Type B pancreatic cell (in vitro differentiated cells): ENCODE measurements at regions not wholly inside any gene's neighbourhood (a gene's known extent, or its start where the extent isn't known, plus 50 kb on each side); places are given as distances from the start of the nearest gene placed in this dataset.
"Not testable (repeated sequence)": the region's sequence is repeated elsewhere in the genome, so short reads cannot be mapped to it uniquely, and the experiment has no call there.

Experiments
- DNase-seq: peaks from one replicate; pipeline ENCODE4 v3.0.0; 2021; ENCODE audit warnings: mixed read lengths; ENCODE audit not compliant: unreplicated experiment; ENCODE audit errors: extremely low spot score
- H3K27ac Mint-ChIP-seq: 2 replicates; pipeline ENCODE4 v1.8.0; 2021; ENCODE audit warnings: mild to moderate bottlenecking, mixed read lengths
- H3K27me3 Mint-ChIP-seq: 2 replicates; pipeline ENCODE4 v1.8.0; 2021; ENCODE audit warnings: mixed read lengths
- H3K36me3 Mint-ChIP-seq: 2 replicates; pipeline ENCODE4 v1.8.0; 2021; ENCODE audit warnings: mixed read lengths
- H3K4me1 Mint-ChIP-seq: one replicate; pipeline ENCODE4 v1.8.0; 2021; ENCODE audit warnings: mixed read lengths; ENCODE audit not compliant: unreplicated experiment
- H3K4me3 Mint-ChIP-seq: 2 replicates; pipeline ENCODE4 v1.8.0; 2021; ENCODE audit warnings: mild to moderate bottlenecking, mixed read lengths
- H3K9me3 Mint-ChIP-seq: 2 replicates; pipeline ENCODE4 v1.8.0; 2021; ENCODE audit warnings: mixed read lengths
- TF ChIP-seq, protein P1 (sequence below): fragments of 200-600 bp; sonication (generic); conservative IDR thresholded peaks from 2 replicates; pipeline ENCODE4 v1.5.0; 2021; ENCODE audit warnings: antibody characterized with exemption, mild to moderate bottlenecking

DNA sequence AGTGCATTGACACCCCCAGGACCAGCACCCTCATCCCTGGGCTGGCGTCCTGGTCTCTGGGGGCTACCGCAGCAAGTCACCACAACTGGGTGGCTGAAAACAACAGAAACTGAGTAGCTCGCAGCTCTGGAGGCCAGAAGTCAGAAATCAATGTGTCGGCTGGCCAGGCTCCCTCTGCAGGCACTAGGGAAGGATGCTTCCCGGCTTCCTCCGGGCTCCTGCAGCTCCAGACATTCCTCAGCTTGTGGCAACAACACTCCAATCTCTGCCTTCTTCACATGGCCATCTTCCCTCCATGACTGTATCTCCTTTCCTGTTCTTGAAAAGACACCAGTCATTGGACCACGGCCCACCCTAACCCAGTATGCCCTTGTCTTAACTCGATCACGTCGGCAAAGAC is 224.2 kb downstream of the NPHP4 start:
- H3K4me3 Mint-ChIP-seq = no peak overlapping the region
- TF ChIP-seq, protein P1, sequence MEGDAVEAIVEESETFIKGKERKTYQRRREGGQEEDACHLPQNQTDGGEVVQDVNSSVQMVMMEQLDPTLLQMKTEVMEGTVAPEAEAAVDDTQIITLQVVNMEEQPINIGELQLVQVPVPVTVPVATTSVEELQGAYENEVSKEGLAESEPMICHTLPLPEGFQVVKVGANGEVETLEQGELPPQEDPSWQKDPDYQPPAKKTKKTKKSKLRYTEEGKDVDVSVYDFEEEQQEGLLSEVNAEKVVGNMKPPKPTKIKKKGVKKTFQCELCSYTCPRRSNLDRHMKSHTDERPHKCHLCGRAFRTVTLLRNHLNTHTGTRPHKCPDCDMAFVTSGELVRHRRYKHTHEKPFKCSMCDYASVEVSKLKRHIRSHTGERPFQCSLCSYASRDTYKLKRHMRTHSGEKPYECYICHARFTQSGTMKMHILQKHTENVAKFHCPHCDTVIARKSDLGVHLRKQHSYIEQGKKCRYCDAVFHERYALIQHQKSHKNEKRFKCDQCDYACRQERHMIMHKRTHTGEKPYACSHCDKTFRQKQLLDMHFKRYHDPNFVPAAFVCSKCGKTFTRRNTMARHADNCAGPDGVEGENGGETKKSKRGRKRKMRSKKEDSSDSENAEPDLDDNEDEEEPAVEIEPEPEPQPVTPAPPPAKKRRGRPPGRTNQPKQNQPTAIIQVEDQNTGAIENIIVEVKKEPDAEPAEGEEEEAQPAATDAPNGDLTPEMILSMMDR = peak; percentile 35
- no peaks in the 10 kb centered on the region for H3K36me3 Mint-ChIP-seq
- no peaks in the 10 kb centered on the region for H3K9me3 Mint-ChIP-seq
- peaks cover 37% of the 10 kb centered on the region for H3K27me3 Mint-ChIP-seq
- H3K4me1 Mint-ChIP-seq = peaks cover 35% of the 10 kb centered on the region
- H3K27ac Mint-ChIP-seq = no peak overlapping the region
- no peak for DNase-seq

DNA sequence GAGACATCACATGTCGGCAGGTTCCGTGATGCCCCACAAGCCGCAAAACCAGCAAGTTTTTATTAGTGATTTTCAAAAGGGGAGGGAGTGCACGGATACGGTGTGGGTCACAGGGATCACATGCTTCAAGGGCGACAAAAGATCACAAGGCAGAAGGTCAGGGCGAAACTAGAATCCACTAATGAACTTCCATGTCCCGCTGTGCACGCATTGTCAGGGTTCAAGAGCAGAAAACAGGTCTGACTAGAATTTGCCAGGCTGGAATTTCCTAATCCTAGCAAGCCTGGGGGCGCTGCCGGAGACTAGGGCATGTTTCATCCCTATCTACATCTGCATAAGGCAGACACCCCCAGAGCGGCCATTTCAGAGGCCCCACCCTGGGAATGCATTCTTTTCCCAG is 225.2 kb downstream of the NPHP4 start:
- Mint-ChIP-seq H3K4me3 (peak overlapping the region; percentile 57), H3K4me1 (peaks cover 35% of the 10 kb centered on the region), H3K27me3 (peaks cover 39% of the 10 kb centered on the region)
- H3K36me3 Mint-ChIP-seq, DNase-seq, H3K27ac Mint-ChIP-seq, H3K9me3 Mint-ChIP-seq: not testable (repeated sequence)

DNA sequence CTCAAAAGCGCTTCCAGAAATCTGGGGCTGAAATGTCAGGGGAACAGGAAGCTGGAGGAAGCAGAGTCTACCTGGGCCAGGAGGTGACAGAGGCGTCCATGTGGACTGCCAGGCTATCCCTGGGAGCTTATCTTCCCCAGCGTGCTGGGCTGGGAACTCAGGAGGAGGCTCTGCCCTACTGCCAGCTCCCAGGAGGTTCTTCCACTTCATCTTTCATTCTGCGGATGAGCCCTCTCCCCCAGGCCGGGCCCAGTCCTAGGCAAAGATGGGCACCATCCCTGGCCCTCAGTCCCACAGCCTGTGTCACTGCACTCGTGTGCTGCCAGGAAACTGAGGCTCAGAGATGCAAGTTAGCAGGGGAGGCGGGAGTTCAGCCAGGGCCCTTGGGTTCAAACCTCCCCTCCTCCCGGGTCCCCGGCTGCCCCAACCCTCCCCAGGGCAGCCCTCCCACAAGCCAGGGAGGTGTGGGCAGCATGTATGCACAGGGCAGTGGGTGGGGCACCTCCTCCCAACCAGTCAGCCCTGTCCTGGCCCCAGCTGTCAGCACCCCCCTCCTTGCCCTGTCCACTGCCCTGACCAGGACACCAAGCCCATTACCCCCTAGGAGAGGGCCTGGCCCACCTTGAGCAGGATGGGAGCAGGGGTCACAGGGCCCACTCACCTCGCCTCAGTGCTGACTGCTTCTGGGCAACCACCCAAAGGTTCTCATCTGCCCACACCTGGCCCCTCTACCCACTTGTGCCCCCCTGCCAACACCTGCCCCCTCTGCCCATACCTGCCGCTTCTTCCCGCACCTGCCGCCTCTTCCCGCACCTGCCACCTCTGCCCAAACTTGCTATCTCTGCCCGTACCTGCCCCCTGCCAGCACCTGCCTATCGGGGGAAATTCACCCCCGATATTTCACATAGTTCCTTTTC is 226.0 kb downstream of the NPHP4 start:
- H3K4me3 Mint-ChIP-seq = peak overlapping the region; percentile 57
- H3K36me3 Mint-ChIP-seq = no peaks in the 10 kb centered on the region
- no peak for DNase-seq
- peaks cover 33% of the 10 kb centered on the region for H3K4me1 Mint-ChIP-seq
- H3K27me3 Mint-ChIP-seq = peaks cover 39% of the 10 kb centered on the region
- H3K9me3 Mint-ChIP-seq = no peaks in the 10 kb centered on the region
- TF ChIP-seq, protein P1 = no peak
- no peak overlapping the region for H3K27ac Mint-ChIP-seq

DNA sequence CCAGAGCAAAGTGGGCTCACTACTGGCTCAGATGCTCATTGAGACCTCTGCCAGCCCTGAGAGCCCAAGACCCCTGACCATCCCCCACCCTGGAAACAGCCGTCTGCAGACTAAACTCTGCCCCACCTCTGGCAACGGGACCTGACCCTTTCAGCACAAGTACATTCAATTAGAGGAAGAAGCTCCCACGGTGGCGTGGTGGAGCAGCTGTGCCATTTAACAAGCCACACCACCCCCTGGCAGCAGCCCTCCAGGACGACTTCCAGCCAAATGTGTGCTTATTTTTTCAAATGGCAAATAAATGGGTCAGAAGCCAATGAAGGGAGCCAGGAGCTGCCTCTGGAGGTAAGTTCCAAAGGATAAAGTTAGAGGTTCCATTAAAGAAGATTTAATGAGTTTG is 226.7 kb downstream of the NPHP4 start:
- TF ChIP-seq, protein P1 = no peak
- Mint-ChIP-seq H3K36me3 (no peaks in the 10 kb centered on the region), H3K27ac (no peak overlapping the region), H3K9me3 (no peaks in the 10 kb centered on the region), H3K4me1 (peaks cover 25% of the 10 kb centered on the region), H3K4me3 (no peak overlapping the region), H3K27me3 (peaks cover 33% of the 10 kb centered on the region)
- DNase-seq = no peak

DNA sequence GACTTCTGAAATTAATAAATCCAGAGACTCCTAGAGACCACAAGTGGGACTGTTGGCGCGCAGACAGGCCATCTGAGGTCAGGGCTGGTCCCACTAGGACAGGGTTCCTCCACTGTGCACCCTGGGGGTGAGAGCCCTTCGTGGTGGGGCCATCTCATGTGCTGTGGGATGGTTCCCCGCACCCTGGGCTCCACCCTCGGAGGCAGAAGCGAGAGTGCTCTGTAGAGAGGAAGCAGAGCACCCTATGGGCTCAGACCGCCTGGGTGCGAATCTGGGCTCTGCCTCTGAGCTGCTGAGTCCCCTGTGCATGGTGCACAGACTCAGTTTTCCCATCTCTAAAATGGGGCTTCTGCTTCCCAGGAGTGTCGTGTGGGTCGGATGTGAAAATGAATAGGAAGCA is 227.3 kb downstream of the NPHP4 start:
- TF ChIP-seq, protein P1 = no peak
- Mint-ChIP-seq H3K4me3 (no peak overlapping the region), H3K27ac (no peak overlapping the region), H3K9me3 (no peaks in the 10 kb centered on the region), H3K36me3 (no peaks in the 10 kb centered on the region), H3K4me1 (peaks cover 24% of the 10 kb centered on the region), H3K27me3 (peaks cover 34% of the 10 kb centered on the region)
- no peak for DNase-seq

DNA sequence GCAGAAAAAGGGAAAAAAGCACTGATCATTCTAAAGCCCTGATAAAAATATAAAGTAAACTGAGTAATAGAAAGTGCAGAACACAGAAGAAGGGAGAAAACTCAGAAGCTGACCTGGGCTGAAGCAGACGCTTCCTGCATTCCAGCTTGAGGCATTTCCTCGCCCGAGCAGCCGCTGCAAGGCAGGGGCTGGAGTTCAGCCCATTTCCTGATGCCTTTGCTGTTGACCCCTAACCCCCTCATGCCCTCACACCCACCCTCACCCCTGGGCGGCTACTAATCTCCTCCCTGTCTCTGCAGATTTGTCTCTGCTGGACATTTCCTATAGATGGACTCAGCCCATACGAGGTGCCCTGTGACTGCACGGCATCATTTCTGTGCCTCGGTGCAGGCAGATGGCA is 227.8 kb downstream of the NPHP4 start:
- peaks cover 24% of the 10 kb centered on the region for H3K4me1 Mint-ChIP-seq
- H3K27ac Mint-ChIP-seq = no peak overlapping the region
- H3K36me3 Mint-ChIP-seq = no peaks in the 10 kb centered on the region
- TF ChIP-seq, protein P1 = no peak
- no peaks in the 10 kb centered on the region for H3K9me3 Mint-ChIP-seq
- no peak for DNase-seq
- H3K27me3 Mint-ChIP-seq = peaks cover 34% of the 10 kb centered on the region
- no peak overlapping the region for H3K4me3 Mint-ChIP-seq
